GM18520 (cell line): ENCODE measurements at regions not wholly inside any gene's neighbourhood (a gene's known extent, or its start where the extent isn't known, plus 50 kb on each side); places are given as distances from the start of the nearest gene placed in this dataset.
"Not testable (repeated sequence)": the region's sequence is repeated elsewhere in the genome, so short reads cannot be mapped to it uniquely, and the experiment has no call there.

Experiments
- ATAC-seq: cut with Tn5 transposase; IDR thresholded peaks from one replicate; pipeline ENCODE4 v1.9.1; 2021; ENCODE audit not compliant: unreplicated experiment

DNA sequence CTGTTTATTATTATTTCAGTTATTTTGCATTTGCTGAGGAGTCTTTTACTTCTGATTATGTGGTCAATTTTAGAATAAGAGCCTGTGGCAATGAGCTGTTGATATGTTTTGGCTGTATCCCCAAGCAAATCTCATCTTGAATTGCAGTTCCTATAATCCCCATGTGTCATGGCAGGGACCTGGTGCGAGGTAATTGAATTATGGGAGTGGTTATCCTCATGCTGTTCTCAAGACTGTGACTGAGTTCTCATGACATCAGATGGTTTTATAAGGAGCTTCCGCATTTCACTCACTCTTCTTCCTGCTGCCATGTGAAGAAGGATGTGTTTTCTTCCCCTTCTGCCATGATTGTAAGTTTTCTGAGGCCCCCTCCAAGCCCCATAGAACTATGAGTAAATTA, 114.9 kb upstream of the SLCO6A1 start:
- no peak for ATAC-seq

DNA sequence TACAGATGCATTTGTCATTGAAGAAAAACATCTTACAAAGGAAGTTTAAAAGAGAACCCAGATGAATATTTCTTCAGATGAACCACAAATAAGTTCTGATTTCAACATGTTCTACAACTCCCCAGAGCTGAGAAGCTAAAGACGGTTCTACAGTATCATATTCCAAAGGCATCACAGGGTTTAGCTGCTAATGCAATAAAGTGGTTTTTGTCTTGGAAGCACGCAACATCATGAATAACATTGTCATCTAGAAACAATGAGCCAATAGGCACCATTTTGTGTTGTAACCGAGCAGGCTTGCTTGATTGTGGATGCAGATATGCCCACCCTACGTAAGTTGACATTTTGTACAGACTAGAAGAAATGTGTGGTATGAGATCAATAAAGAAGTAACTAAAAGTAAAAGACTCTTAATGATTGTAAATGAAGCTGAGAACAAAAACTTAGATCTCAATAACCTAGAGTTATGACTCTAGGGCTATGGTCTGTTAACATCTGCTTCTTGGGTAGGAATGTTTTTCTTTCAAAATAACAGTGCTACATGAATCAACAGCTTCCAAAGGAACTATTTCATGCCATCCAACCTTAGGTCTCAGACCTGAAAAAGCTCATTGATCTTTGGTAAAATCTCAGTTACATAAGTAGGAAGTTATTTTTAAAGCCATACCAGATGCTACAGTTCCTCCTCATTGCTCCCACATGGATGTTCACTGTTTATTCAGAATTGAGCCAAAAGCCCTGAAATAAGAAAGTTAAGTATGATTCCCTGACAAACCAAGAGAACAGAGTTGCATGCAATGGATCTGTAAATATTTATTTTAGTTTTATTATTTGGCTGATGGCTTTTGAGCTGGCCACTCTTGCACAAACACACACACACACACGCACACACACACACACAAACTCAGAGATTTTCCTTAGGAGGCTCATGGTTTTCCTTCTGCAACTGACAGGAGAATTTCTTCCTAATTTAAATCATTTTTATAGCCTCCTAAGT, 118.7 kb upstream of the SLCO6A1 start:
- no peak for ATAC-seq

DNA sequence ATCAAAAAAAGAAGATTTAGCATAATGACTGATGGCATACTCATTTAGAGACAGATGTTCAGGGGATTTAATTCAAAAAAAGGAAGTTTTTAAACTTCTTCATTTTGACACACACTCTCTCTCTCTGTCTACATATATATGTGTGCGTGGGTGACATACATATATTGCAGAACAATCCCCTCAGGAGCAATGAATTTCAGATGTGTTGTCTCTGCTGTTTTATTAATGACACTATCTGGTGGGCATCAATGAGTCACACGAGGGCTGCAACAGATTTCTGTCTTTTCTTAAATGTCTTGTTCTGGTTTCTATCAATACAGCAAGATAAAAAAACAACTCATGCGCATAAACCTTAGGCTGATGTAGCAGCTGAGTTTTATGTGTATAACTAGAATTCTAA, 123.5 kb upstream of the SLCO6A1 start:
- no peak for ATAC-seq

DNA sequence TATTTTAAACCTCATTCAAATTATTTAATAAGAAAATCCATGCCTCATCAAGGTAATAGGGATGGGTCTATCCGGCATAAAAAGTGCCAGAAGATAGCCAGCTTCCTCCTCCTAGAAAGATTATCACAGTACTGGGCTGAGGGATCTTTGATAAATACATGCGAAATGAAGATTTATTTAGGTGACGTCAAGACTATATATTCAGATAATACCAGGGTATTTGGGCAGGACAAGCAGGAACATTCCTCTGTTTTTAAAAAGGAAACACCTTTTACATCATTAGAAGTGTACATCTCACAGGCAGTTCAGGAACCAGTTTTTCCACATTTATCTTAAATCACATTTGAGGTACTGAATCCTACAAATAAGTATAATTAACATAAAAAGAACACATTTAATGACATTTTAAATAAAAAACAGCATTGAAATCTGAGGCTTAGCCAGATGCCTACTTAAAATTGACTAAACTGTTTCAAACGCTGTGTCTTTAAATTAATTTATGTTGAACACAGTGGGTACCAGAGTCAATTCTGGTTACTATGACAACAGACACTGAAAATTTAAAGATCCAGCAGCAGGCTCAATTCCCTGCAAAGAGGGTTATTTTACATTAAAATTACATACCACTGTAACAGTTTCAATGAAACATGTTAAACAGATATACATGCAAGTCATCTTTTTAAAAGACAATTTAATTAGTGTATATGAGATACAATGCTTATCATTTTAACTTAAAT, 124.7 kb upstream of the SLCO6A1 start:
- ATAC-seq: no peak

DNA sequence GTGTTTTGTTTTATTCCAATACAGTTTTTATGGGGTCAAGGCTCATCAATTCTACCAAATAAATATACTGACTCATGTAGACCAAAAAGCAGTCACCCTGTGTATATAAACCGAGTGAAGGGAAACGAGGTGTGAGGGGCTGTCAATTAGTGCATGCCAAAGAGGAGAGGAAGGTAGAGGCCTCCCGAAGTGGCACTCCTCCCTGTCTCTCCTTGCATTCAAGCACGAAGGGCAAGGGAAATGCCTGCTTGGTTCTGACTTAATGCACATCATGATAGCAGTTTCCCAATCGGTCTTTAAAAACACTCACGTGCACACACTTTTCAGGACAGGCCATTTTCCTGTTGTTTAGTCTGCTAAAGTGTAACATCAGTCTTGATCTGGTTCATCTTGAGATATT, 125.6 kb upstream of the SLCO6A1 start:
- no peak for ATAC-seq

DNA sequence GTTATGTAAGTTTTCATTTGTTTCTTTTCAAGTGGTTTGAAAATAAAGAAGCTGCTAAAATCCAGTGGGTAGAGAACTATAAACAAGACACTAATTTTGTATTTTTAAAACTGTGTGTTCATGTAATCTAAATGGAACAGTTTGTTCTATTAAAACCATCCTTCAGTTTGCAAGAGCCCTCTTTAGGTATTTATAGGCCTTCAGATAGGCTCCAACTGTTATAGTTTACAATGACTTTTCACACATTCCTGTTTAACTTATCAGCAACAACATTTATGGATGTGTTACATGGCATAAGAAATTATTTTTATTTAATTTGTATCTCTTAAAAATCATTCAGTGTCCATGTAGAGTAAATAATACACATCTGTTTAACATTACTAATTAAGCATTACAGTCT, 126.7 kb upstream of the SLCO6A1 start:
- no peak for ATAC-seq

DNA sequence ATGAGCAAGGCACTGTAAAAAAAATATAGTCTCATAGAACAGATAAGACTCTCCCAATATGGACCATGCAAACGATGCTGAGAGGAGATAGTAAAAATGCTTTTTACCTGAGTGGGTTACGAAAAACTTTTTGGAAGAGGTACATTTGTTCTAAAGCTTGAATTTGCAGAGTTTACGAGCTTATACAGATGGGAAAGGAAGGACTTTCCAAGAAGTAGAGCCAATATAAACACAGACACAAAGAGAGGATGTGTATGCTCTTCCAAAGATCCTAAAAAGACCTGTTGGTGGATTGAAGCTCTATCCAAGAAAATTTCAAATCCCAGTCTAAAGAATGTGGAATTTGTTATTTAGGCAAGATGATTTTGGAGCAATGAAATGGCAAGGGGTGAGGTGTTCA, 127.1 kb upstream of the SLCO6A1 start:
- ATAC-seq: no peak

DNA sequence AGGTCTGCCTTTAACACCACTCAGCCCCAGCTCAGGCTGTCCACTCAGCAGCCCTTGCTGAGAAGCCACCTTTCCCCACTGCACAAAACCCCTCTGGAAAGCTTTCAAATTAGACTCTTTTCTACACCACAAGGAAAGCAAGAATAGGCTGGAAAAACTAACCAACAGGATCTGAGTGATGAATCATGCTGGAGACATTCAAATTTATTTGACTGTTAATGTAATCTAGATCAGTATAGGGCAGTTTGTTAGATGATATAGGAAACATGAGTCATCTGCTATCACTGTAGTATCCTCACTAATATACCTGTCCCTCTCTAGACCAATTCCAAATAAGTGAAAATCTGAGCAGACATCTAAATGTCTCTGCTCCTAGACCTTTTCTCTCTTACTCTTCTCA, 127.8 kb upstream of the PAM start:
- ATAC-seq: no peak

DNA sequence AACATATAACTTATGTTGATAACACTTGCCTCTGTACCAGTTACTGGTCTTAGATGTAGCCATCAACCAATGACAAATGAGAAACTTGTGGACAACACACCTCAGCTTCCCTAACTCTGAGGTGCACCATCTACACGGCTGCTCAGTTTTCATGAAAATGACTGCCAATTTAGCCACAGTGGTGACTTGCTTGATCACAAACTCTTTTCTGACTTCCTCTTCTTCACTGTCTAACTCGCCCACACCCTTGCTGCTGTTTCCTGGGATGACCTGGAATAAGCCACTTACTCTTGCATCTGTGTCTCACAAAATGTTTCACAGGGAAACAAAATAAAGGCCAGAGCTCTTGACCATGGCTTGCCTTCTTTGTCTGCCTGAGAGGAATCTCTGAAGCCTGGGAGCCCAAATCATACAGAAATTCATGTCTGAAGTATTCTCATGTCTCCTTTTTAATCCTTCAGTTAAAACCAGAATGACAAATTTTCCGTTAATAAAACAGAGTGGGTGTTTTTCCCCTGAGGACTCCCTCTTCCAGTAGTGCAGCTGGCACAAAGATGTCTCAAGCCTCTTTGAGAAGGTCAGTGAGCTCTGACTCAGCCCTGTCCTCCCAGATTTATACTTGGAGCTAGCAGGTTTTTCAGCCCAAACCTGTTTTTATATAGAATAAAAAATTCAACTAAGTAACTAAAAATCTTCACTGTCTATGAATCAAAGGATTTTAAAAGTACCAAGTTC, 126.5 kb upstream of the PAM start:
- no peak for ATAC-seq

DNA sequence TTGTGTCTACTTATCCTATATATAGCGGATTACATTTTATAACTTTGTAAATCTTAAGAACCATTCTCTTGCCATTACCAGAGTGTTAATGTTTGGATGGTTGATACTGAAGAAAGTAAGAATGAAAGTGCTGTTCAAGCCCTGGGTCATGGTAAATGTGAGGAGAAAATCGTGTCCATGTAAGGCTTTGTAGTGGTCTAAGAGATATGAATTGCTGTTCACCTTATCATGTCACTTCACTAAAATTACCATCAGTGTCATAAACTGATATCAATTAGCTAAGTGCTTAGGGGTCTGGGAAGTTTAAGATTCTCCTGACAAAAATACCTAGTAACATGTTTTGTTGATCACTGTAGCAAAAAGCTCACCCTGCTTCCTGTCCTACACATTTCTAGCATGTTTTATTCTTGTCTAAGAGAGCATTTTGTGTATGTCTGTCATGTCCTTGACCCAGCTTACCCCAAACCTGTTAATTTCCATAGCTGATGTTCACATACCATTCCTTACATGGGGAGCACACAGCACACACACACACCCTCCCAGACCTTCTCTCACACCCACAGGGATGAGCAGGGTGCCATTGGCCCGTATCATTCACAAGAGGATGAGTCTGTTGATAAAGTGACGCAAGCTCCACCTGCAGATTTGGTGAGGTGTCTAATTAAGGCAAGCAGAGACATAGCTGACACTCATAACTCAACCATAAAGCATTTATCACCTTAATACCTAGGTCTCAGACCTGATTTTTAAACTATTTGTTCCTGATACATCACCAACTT, 125.1 kb upstream of the PAM start:
- no peak for ATAC-seq

DNA sequence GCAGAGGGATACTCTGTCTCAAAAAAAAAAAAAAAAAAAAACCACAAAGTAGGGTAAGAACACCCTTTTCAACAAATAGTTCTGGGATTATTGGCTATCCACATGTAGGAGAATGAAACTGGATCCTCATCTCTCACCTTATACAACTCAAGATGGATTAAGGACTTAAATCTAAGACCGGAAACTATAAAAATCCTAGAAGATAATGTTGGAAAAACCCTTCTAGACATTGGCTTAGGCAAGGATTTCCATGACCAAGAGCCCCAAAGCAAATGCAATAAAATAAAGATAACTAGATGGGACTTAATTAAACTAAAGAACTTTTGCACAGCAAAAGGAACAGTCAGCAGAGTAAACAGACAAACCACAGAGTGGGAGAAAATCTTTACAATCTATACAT, 119.7 kb upstream of the PAM start:
- not testable (repeated sequence) for ATAC-seq

DNA sequence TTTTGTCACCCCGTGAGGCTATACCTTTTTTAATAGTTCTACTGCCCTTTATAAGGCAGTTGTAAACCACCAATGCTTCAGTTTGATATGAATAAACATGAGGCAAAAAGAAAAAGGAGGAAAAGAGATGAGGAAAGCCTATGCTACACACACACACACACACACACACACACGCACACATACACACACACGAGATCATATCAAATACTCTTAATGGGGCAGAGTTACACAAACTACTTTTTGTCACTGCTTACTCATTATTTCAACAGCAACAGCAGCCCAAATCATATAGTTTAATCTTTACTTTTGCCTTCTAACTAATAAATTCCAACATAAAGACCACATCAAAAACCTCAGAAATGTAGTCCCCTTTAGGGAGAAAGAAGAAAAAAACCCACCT, 116.8 kb upstream of the PAM start:
- no peak for ATAC-seq

DNA sequence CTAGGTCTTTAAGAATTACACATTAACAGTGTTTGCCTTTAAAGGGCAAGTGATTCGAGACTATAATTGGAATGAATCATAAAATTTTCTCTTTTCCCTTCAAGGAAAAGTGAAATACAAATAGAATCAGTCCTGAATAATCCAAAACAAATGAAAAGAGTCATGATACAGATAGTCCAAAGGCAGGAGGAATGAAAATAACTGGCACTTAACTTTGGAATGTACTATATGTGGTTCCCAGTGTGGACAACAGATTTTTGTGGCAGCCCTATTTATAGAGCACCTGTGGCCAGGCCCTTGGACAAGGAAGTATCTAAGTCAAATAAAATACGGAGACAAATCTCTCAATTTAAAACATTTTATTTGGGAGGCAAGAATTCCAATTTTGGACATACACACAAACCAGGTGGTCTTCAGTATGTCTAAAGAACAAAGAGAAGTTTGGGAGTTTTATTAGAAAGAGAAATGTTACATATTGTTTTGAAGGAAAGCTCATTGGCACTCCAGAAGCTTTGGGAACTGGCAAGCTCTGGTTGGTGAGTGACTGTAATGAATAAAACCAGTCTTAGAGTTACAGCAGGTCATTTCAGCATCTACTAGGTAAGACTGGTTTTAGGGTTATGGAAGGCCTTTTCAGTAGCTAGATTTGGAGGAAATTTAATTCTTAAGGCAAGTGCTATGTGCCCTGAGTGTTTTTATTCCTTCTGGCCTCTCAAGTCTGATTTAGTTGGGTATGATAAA, 116.0 kb upstream of the PAM start:
- no peak for ATAC-seq

DNA sequence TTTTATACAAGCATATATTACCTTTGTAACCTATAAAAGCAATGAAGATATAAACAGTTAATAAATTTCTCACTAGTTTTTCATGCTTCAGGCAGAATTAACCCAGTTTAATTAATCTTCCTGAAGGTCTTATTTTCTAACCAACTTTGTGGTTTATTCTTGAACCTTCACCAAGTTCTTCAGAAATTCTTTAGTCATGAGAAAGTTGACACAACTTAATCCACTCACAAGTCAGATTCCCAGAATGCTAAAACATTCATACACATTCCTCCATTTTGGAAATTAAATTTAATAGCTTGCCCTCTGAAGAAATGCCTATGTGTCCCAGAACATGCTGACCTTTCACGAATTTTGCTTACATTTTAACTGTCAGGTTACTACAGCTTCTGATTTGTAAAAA, 105.4 kb upstream of the PAM start:
- ATAC-seq: no peak

DNA sequence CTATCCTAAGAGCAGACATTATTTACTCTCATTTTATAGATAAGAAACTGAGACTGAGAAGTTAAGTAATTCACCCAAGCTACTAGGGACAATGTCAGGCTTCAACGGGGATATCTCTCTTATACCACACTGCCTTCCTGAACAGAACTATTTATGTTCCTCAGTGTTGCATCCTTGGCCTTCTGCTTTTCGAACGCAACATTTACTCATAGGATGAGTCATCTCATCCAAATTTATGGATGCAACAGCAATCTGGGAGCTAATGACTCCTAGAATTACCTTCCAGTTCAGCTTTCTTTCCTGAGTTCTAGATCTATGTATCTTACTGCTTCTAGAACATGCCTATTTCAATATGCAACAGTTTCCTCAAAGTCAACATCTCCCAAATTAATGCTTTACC, 103.6 kb upstream of the PAM start:
- ATAC-seq: no peak

DNA sequence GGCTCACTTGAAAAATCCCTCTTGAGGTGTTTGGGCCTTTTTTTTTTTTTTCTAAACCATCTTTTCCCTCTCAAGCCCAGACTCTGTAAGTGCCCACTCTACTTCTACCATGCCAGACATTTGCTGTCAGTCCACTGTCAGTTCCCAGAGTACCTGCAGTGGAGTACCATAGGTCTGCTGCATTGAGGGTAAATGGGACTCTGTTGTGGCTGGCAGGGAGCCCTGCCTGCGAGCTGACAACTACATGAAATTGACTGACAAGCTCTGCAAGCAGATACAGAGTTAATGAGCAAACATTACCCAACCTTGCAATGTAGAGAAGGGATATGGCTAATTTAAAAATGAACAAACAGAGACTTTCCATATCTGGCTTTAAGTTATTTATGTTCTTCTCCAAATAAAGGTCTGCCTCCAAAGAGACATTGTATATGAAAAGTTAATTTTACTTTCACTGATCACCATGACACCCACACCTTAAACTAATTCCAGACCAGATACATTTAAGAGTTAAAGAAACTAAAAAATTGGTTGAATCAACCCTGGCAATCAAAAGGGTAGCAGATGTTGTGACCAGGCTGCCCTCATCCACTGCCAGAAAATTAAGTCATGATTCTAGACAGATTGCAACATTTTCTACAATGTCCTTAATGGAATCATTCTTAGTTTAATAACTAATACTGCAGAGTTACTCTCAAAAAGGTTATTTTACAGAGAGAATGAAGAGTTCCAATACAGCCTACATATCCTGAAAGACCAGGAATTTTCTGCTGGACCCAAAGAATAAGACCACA, 100.4 kb upstream of the PAM start:
- no peak for ATAC-seq

DNA sequence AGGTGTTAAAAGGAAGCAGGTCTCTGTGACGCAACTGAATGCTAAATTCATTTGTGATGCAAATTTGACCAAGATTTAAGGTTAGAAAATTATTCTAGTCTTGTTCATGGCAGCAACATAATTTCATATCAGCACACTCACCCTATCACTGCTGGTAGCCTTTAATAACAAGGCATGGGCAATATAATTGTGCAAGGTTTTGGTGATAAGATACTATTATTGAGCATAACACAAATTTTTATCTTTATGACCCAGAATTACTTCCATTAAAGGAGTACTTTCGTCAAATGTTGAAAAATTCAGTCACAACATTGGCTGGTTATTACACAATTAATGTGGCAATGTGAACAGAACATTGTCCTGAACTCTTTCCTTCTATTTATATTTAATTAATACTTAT, 96.0 kb upstream of the PAM start:
- no peak for ATAC-seq

DNA sequence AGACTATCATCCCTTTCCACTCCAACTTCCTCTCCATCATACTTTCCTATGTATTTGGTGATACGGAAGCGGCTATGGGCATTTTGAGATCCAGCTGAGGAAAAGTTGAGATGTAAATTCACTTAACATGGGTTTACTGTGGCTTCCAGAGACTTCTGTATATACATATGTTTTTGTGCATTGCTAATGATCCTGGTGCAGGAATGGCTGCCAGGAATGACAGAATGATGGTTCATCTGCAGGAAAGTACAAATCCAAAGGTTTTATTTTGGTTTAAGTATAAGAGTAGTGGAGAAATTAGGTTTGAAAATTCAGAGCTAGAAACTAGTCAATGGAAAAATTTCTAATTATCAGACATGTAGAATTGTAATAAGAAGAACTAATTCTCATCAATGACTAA, 95.0 kb upstream of the PAM start:
- ATAC-seq: no peak

DNA sequence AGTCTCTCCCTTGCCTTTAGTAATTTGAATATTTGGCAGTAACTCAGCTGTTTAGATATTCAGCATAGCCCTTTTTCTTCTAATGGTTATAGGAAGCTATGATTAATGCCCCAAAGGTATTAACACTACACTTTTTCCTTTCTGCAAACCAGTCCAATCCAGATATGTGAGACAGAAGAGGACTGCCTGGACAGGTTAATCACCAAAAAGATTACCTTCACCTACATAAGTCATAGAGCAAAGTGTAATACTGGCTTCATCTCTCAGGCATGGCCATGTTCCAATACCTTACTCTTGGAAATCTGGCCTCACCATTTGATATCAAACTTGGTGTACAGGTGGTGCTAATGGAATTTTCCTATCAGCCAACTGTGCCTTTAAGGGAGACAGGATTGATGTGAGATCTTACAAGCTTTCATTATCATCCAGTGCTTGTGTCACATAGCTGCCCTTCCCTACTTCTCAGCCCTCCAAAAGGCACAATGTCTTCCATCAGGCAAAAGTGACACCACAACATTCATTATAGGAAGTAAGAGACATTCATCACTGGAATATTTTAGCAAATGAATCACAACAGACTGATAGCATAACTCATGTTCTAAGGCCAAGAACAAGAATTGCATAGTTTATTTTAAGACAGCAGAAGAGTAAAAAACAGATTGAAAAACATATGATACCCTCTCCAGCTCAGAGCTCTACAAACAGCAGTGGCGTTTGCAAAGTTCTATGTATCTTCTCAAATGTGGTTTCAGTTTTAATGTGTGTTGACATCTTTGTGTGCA, 91.2 kb upstream of the PAM start:
- ATAC-seq: no peak
